ENCODE measurements at regions not wholly inside any gene's neighbourhood (a gene's known extent, or its start where the extent isn't known, plus 50 kb on each side); places are given as distances from the start of the nearest gene placed in this dataset.
"Not testable (repeated sequence)": the region's sequence is repeated elsewhere in the genome, so short reads cannot be mapped to it uniquely, and the experiment has no call there.

DNA sequence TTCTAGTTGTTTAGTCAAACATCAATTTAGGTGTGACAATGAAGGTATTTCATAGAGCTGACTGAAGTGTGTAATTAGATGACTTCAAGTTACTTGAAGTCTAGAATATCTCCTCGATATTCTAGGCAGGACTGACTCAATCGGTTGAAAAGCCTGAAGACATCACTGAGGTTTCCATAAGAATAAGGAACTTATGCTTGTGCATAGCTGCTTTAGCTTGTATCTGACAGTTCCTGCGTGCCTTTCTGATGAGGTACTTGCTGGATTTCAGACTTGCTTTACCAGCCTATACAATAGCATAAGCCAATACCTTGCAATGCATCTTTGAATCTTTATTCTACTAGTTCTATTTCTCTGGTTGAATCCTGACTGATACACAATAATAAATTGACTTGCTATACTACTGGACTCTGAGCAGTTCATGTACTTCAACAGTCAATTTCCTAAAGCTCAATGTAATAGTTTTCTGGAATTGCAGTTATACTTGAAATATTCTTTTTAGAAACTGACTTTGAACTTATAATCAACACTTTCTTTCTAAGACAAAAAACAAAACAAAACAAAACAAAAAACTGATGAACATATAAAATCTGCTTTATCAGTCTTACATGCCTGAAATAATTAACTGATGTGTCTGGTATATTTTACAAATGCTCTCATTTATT lies 1534.8 kb downstream of the SLITRK5 start:
- BruUV-seq (replicated peaks), result no TSS peak
- Histone ChIP-seq H3K79me2 (ENCODE audit: low read depth) (no peaks in the 10 kb centered on the region), H3K4me3 (no peak overlapping the region), H3K4me1 (replicated peaks; ENCODE audit: insufficient read depth) (no peaks in the 10 kb centered on the region), H3K36me3 (ENCODE audit: low read depth) (no peaks in the 10 kb centered on the region), H3K9me2 (ENCODE audit: insufficient read depth) (no peaks in the 10 kb centered on the region), H4K20me1 (ENCODE audit: insufficient read depth) (no peaks in the 10 kb centered on the region), H3K4me2 (no peak overlapping the region), H2AFZ (no peak overlapping the region), H3K9me3 (ENCODE audit: insufficient read depth, low read depth) (no peaks in the 10 kb centered on the region), H3F3A (ENCODE audit: insufficient read depth, low read depth) (no peaks in the 10 kb centered on the region), H3K27me3 (ENCODE audit: insufficient read depth, low read depth) (no peaks in the 10 kb centered on the region), H3K27ac (no peak overlapping the region)
- TF ChIP-seq EZH2 (IDR thresholded peaks at IDR 0.05; ENCODE audit: low read depth), result no peak
- TF ChIP-seq, protein P1, sequence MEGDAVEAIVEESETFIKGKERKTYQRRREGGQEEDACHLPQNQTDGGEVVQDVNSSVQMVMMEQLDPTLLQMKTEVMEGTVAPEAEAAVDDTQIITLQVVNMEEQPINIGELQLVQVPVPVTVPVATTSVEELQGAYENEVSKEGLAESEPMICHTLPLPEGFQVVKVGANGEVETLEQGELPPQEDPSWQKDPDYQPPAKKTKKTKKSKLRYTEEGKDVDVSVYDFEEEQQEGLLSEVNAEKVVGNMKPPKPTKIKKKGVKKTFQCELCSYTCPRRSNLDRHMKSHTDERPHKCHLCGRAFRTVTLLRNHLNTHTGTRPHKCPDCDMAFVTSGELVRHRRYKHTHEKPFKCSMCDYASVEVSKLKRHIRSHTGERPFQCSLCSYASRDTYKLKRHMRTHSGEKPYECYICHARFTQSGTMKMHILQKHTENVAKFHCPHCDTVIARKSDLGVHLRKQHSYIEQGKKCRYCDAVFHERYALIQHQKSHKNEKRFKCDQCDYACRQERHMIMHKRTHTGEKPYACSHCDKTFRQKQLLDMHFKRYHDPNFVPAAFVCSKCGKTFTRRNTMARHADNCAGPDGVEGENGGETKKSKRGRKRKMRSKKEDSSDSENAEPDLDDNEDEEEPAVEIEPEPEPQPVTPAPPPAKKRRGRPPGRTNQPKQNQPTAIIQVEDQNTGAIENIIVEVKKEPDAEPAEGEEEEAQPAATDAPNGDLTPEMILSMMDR (conservative IDR thresholded peaks at IDR 0.05), result no peak
- intact Hi-C loops (cut with micrococcal nuclease; ENCODE audit: unreplicated experiment), result no loop called here
- no peak for DNase-seq
- POLR2A ChIA-PET (ENCODE audit: unreplicated experiment), result no interaction called here
- CTCF ChIA-PET, result no interaction called here

DNA sequence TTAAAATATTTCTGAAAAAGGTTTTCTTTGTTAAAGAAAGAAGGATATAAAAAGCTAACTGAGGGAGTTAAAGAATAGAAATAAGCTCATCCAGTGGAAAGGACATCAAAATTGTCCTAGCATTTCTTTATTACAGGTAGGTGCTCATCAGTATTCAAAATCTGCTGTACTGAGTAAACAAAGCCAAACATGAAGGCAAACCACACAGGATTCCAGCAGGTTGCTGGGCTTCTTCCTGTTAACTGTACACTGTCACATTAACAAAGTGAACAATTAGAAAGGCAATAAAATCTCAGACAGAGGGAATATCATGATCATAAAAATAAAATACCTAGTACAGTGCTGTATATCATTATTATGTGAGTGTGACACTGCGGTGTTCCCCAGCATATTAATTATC lies 1541.0 kb downstream of the SLITRK5 start:
- TF ChIP-seq, protein P1 (conservative IDR thresholded peaks at IDR 0.05), result no peak
- no peak for TF ChIP-seq EZH2 (IDR thresholded peaks at IDR 0.05; ENCODE audit: low read depth)
- intact Hi-C loops (cut with micrococcal nuclease; ENCODE audit: unreplicated experiment), result no loop called here
- Histone ChIP-seq H3K4me2 (no peak overlapping the region), H3K9me3 (ENCODE audit: insufficient read depth, low read depth) (no peaks in the 10 kb centered on the region; the same call in 1 of the 2 replicates), H3K27me3 (ENCODE audit: insufficient read depth, low read depth) (no peaks in the 10 kb centered on the region), H3K79me2 (ENCODE audit: low read depth) (no peaks in the 10 kb centered on the region), H2AFZ (no peak overlapping the region), H4K20me1 (ENCODE audit: insufficient read depth) (no peaks in the 10 kb centered on the region), H3K9me2 (ENCODE audit: insufficient read depth) (no peaks in the 10 kb centered on the region), H3K27ac (no peak overlapping the region), H3K4me1 (replicated peaks; ENCODE audit: insufficient read depth) (no peaks in the 10 kb centered on the region), H3F3A (ENCODE audit: insufficient read depth, low read depth) (no peaks in the 10 kb centered on the region), H3K36me3 (ENCODE audit: low read depth) (no peaks in the 10 kb centered on the region), H3K4me3 (no peak overlapping the region)
- POLR2A ChIA-PET (ENCODE audit: unreplicated experiment), result no interaction called here
- no peak for DNase-seq
- CTCF ChIA-PET, result no interaction called here
- no TSS peak for BruUV-seq (replicated peaks)

DNA sequence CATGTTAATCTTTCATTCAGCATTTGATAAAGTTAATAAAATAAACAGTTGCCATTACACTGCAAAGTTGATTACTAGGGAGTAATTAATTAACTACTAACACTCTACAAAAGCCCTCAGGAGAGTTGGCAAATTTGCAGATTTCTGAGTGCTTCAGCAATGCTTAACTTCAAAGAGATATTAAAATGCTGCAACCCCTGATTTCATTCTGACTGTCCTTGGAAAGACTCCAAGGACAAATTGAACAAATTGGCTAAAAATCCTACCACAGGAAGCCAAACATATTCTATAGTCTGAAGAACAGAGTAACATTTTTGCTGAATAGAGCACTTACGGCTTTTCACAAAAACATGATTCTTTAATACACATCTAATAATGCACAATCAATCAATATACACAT lies 1543.0 kb downstream of the SLITRK5 start:
- H3K4me3 ChIP-seq, result no peak overlapping the region
- H3K27me3 ChIP-seq (ENCODE audit: insufficient read depth, low read depth), result no peaks in the 10 kb centered on the region
- no peaks in the 10 kb centered on the region for H3K9me2 ChIP-seq (ENCODE audit: insufficient read depth)
- H3K9me3 ChIP-seq (ENCODE audit: insufficient read depth, low read depth), result no peaks in the 10 kb centered on the region; the same call in 1 of the 2 replicates
- H3K27ac ChIP-seq, result no peak overlapping the region
- intact Hi-C loops (cut with micrococcal nuclease; ENCODE audit: unreplicated experiment), result no loop called here
- no peak overlapping the region for H3K4me2 ChIP-seq
- no peak for TF ChIP-seq EZH2 (IDR thresholded peaks at IDR 0.05; ENCODE audit: low read depth)
- TF ChIP-seq, protein P1 (conservative IDR thresholded peaks at IDR 0.05), result no peak
- no peaks in the 10 kb centered on the region for H3K79me2 ChIP-seq (ENCODE audit: low read depth)
- no peaks in the 10 kb centered on the region for H3K36me3 ChIP-seq (ENCODE audit: low read depth)
- CTCF ChIA-PET, result no interaction called here
- BruUV-seq (replicated peaks), result no TSS peak
- POLR2A ChIA-PET (ENCODE audit: unreplicated experiment), result no interaction called here
- H4K20me1 ChIP-seq (ENCODE audit: insufficient read depth), result no peaks in the 10 kb centered on the region
- H3F3A ChIP-seq (ENCODE audit: insufficient read depth, low read depth), result no peaks in the 10 kb centered on the region
- no peak overlapping the region for H2AFZ ChIP-seq
- DNase-seq, result no peak
- H3K4me1 ChIP-seq (replicated peaks; ENCODE audit: insufficient read depth), result no peaks in the 10 kb centered on the region

DNA sequence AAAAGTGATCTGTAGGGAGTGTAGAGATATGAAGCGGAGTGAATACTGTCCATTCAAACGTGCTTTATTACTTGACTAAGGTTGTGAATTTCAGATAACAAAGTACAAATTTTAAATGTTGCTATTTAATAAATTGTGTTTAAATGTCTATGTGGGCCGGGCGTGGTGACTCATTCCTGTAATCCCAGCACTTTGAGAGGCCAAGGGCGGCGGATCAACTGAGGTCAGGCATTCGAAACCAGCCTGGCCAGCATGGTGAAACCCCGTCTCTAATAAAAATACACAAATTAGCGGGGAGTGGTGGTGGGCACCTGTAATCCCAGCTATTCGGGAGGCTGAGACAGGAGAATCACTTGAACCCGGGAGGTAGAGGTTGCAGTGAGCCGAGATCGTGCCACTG lies 1544.1 kb downstream of the SLITRK5 start:
- DNase-seq; CTCF ChIA-PET; H3K4me3 ChIP-seq; H3K4me2 ChIP-seq; H3K9me2 ChIP-seq (ENCODE audit: insufficient read depth); H3K27ac ChIP-seq; H3K36me3 ChIP-seq (ENCODE audit: low read depth); H3K4me1 ChIP-seq (replicated peaks; ENCODE audit: insufficient read depth); H3K9me3 ChIP-seq (ENCODE audit: insufficient read depth, low read depth); intact Hi-C loops (cut with micrococcal nuclease; ENCODE audit: unreplicated experiment); H3F3A ChIP-seq (ENCODE audit: insufficient read depth, low read depth); H3K27me3 ChIP-seq (ENCODE audit: insufficient read depth, low read depth); H4K20me1 ChIP-seq (ENCODE audit: insufficient read depth); BruUV-seq (replicated peaks); POLR2A ChIA-PET (ENCODE audit: unreplicated experiment); H3K79me2 ChIP-seq (ENCODE audit: low read depth): not testable (repeated sequence)
- H2AFZ ChIP-seq, result peak overlapping the region; percentile 66; the same call in 1 of the 2 replicates
